H1 (cell line): ENCODE measurements at regions not wholly inside any gene's neighbourhood (a gene's known extent, or its start where the extent isn't known, plus 50 kb on each side); places are given as distances from the start of the nearest gene placed in this dataset.
"Not testable (repeated sequence)": the region's sequence is repeated elsewhere in the genome, so short reads cannot be mapped to it uniquely, and the experiment has no call there.

Experiments used
- CTCF ChIA-PET: fragments of 300-600 bp; sonication (Branson Sonifier 250); formaldehyde crosslinking; loops from one replicate; lab custom pipeline; 2021; ENCODE audit not compliant: partially characterized antibody; lab: Charles Lee
- POLR2A ChIA-PET: fragments of 300-600 bp; sonication (Branson Sonifier 250); formaldehyde crosslinking; loops from one replicate; lab custom pipeline; 2021; ENCODE audit warnings: inconsistent platforms; ENCODE audit not compliant: partially characterized antibody; lab: Charles Lee
- DNase-seq, 2 experiments: peaks; one replicate each; pipeline versions ENCODE4 v3.0.0 to v3.0.0-alpha.2; 2010 to 2022; ENCODE audit warnings: low spot score in 2 of 2, low read depth in 1 of 2, mixed read lengths in 1 of 2
- FAIRE-seq: peaks from 2 replicates; lab custom pipeline; 2011; peaks lifted over from hg19 to GRCh38; lab: Jason Lieb, UNC
- H2AFZ ChIP-seq: 2 replicates; pipeline ENCODE4 v1.8.1; 2012; ENCODE audit warnings: low read length, inconsistent platforms
- H2AK5ac ChIP-seq: 2 replicates; pipeline ENCODE4 v1.6.1; 2013; ENCODE audit warnings: low read depth, low read length
- H2BK120ac ChIP-seq: replicated peaks from 2 replicates; pipeline ENCODE3; 2013; ENCODE audit warnings: low read depth, low read length, inconsistent platforms
- H2BK12ac ChIP-seq: 2 replicates; pipeline ENCODE4 v1.6.1; 2013; ENCODE audit warnings: low read depth, low read length
- H2BK15ac ChIP-seq: 2 replicates; pipeline ENCODE4 v1.6.1; 2013; ENCODE audit warnings: low read length
- H2BK20ac ChIP-seq: 2 replicates; pipeline ENCODE4 v1.6.1; 2013; ENCODE audit warnings: low read length
- H2BK5ac ChIP-seq: 2 replicates; pipeline ENCODE4 v1.6.1; 2013; ENCODE audit warnings: low read depth, low read length
- H3K14ac ChIP-seq: 2 replicates; pipeline ENCODE4 v1.6.1; 2013; ENCODE audit warnings: inconsistent platforms; ENCODE audit not compliant: insufficient read length
- H3K18ac ChIP-seq: 2 replicates; pipeline ENCODE4 v1.6.1; 2013; ENCODE audit warnings: low read length; ENCODE audit errors: extremely low read depth
- H3K23ac ChIP-seq: 2 replicates; pipeline ENCODE4 v1.6.1; 2013; ENCODE audit warnings: inconsistent platforms; ENCODE audit not compliant: insufficient read length
- H3K23me2 ChIP-seq: 2 replicates; pipeline ENCODE4 v1.6.1; 2013; ENCODE audit warnings: low read depth, low read length
- H3K27ac ChIP-seq: 2 replicates; pipeline ENCODE4 v1.6.1; 2011; ENCODE audit warnings: low read depth, low read length, inconsistent platforms
- H3K27me3 ChIP-seq, 4 experiments: replicated peaks in 1 of 4; 1 replicate in 1 of 4; 2 replicates in 3 of 4; pipeline versions ENCODE4 v1.6.1 to v1.8.1; 2011 to 2013; ENCODE audit warnings: low read length in 3 of 4, mild to moderate bottlenecking in 3 of 4, inconsistent platforms in 2 of 4, mixed read lengths in 2 of 4, moderate library complexity in 1 of 4; ENCODE audit not compliant: control insufficient read depth in 3 of 4, insufficient read depth in 3 of 4; ENCODE audit errors: extremely low read depth in 1 of 4
- H3K36me3 ChIP-seq, 4 experiments: 2 replicates each; pipeline versions ENCODE4 v1.6.1 to v1.8.1; 2011 to 2013; ENCODE audit warnings: mild to moderate bottlenecking in 4 of 4, low read length in 3 of 4, moderate library complexity in 2 of 4, control low read depth in 1 of 4, inconsistent platforms in 1 of 4; ENCODE audit not compliant: insufficient read depth in 4 of 4, control insufficient read depth in 2 of 4
- H3K4ac ChIP-seq: replicated peaks from 2 replicates; pipeline ENCODE3; 2013; ENCODE audit warnings: low read length, low read depth, mixed read lengths, inconsistent platforms; ENCODE audit not compliant: insufficient read length
- H3K4me1 ChIP-seq, 4 experiments: replicated peaks in 1 of 4; 1 replicate in 1 of 4; 2 replicates in 3 of 4; pipeline versions ENCODE4 v1.6.1 to v1.8.1; 2011 to 2013; ENCODE audit warnings: low read length in 3 of 4, inconsistent platforms in 2 of 4, mixed read lengths in 1 of 4; ENCODE audit not compliant: insufficient read depth in 4 of 4, control insufficient read depth in 3 of 4
- H3K4me2 ChIP-seq, 2 experiments: 2 replicates each; pipeline versions ENCODE4 v1.6.1 to v1.8.1; 2011 to 2013; ENCODE audit warnings: low read depth in 2 of 2, low read length in 2 of 2, control low read depth in 1 of 2, inconsistent platforms in 1 of 2, mild to moderate bottlenecking in 1 of 2; ENCODE audit not compliant: insufficient read depth in 1 of 2
- H3K4me3 ChIP-seq, 4 experiments: fragments of 200-600, 300-600 bp in 1 of 4; sonication (generic), shearing (Covaris generic), sonication (Bioruptor Twin) in 1 of 4; 2 replicates each; pipeline versions ENCODE4 v1.5.1 to v1.8.1; 2011 to 2016; ENCODE audit warnings: low read length in 4 of 4, low read depth in 3 of 4, control low read depth in 2 of 4, inconsistent platforms in 2 of 4, mild to moderate bottlenecking in 2 of 4, mixed read lengths in 1 of 4, moderate library complexity in 1 of 4; ENCODE audit not compliant: insufficient read depth in 2 of 4; ENCODE audit errors: extremely low read depth in 1 of 4
- H3K56ac ChIP-seq: replicated peaks from 2 replicates; pipeline ENCODE3; 2013; ENCODE audit warnings: low read depth, mild to moderate bottlenecking, mixed read lengths, low read length, inconsistent platforms; ENCODE audit not compliant: insufficient read length
- H3K79me1 ChIP-seq: 2 replicates; pipeline ENCODE4 v1.6.1; 2013; ENCODE audit warnings: low read depth, low read length, control low read depth
- H3K79me2 ChIP-seq, 2 experiments: 2 replicates each; pipeline versions ENCODE4 v1.6.1 to v1.8.1; 2012 to 2013; ENCODE audit warnings: low read length in 2 of 2, mild to moderate bottlenecking in 2 of 2, inconsistent platforms in 1 of 2; ENCODE audit not compliant: insufficient read depth in 2 of 2, control insufficient read depth in 1 of 2
- H3K9ac ChIP-seq, 4 experiments: replicated peaks in 1 of 4; 1 replicate in 1 of 4; 2 replicates in 3 of 4; pipeline versions ENCODE4 v1.6.1 to v1.8.1; 2011 to 2013; ENCODE audit warnings: low read depth in 3 of 4, low read length in 3 of 4, control low read depth in 2 of 4, mild to moderate bottlenecking in 2 of 4, moderate library complexity in 2 of 4, inconsistent platforms in 1 of 4; ENCODE audit errors: extremely low read depth in 1 of 4
- H3K9me3 ChIP-seq, 2 experiments: 2 replicates each; pipeline versions ENCODE4 v1.6.1 to v1.8.1; 2012 to 2013; ENCODE audit warnings: mild to moderate bottlenecking in 2 of 2, moderate library complexity in 2 of 2, control low read depth in 1 of 2, inconsistent platforms in 1 of 2, low read depth in 1 of 2, low read length in 1 of 2, mixed read lengths in 1 of 2; ENCODE audit not compliant: insufficient read depth in 2 of 2
- H4K20me1 ChIP-seq, 2 experiments: replicated peaks in 1 of 2; 2 replicates each; pipeline versions ENCODE3 to v1.8.1; 2011 to 2013; ENCODE audit warnings: inconsistent platforms in 2 of 2, low read length in 2 of 2, mild to moderate bottlenecking in 1 of 2; ENCODE audit not compliant: insufficient read depth in 2 of 2, control insufficient read depth in 1 of 2
- H4K5ac ChIP-seq: 2 replicates; pipeline ENCODE4 v1.6.1; 2013; ENCODE audit warnings: low read length, low read depth, mixed read lengths, inconsistent platforms; ENCODE audit not compliant: insufficient read length
- H4K8ac ChIP-seq: 2 replicates; pipeline ENCODE4 v1.8.0; 2013; ENCODE audit warnings: mild to moderate bottlenecking, moderate library complexity, low read length, inconsistent platforms; ENCODE audit not compliant: insufficient read depth; ENCODE audit errors: extremely low read depth
- H4K91ac ChIP-seq: replicated peaks from 2 replicates; pipeline ENCODE3; 2013; ENCODE audit warnings: low read length, mixed read lengths, inconsistent platforms; ENCODE audit not compliant: insufficient read length
- WGBS, 2 experiments: shearing (Covaris generic) in 1 of 2; methylation state at CpG; one replicate each; pipeline versions ENCODE4 v1.1.6 to v1.1.7; 2013 to 2015; ENCODE audit warnings: low lambda C conversion rate in 2 of 2, mixed read lengths in 2 of 2, inconsistent platforms in 1 of 2, low coverage in 1 of 2, missing lambda C conversion rate in 1 of 2; ENCODE audit not compliant: insufficient replicate concordance in 2 of 2, insufficient coverage in 1 of 2, insufficient read length in 1 of 2; ENCODE audit errors: extremely low coverage in 1 of 2, missing lambda C conversion rate in 1 of 2; 5-methylcytosine and 5-hydroxymethylcytosine counted together

DNA sequence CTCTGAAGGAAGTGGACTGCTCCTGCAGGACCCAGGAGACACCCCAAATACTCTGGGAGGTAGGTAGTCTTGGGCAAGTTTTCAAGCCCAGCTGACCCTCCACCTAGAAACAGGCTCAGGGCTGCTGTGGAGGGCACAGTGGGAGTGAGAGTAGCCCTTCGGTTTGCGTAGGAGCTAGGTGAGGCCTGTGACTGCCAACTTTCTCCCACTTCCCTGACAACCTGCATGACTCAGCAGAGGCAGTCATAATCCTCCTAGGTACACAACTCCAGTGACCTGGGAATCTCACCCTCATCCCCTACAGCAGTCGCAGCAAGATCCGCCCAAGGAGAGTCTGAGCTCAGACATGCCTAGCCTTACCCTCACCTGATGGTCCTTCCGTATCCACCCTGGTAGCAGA is 439.1 kb downstream of the CNTNAP4 start:
- FAIRE-seq, DNase-seq, H2BK12ac ChIP-seq, H3K27me3 ChIP-seq, H3K79me1 ChIP-seq, H3K4me3 ChIP-seq, H4K5ac ChIP-seq, H3K9ac ChIP-seq, H4K91ac ChIP-seq, H3K27ac ChIP-seq, H3K9me3 ChIP-seq, H3K36me3 ChIP-seq, H3K18ac ChIP-seq, H2AK5ac ChIP-seq, H3K4ac ChIP-seq, H2BK120ac ChIP-seq, H2BK20ac ChIP-seq, H3K79me2 ChIP-seq, H2BK15ac ChIP-seq, H2AFZ ChIP-seq, H4K8ac ChIP-seq, H3K23ac ChIP-seq, H2BK5ac ChIP-seq, H3K4me2 ChIP-seq, H3K14ac ChIP-seq, H3K23me2 ChIP-seq, POLR2A ChIA-PET, H3K56ac ChIP-seq, H3K4me1 ChIP-seq, H4K20me1 ChIP-seq: not testable (repeated sequence)
- 98% methylated on average over 5 of the region's 5 CpGs; no CpG with 5 or more reads in 1 of the 2 experiments for WGBS, 2 experiments
- CTCF ChIA-PET, result interaction anchor here (1.0 to 1.5 kb wide), 4 partner anchors 15 to 49 kb away, joined by 3 to 6 read pairs (median 4); no protein-coding TSS in a partner anchor
